SK-N-SH (cell line): ENCODE measurements at regions not wholly inside any gene's neighbourhood (a gene's known extent, or its start where the extent isn't known, plus 50 kb on each side); places are given as distances from the start of the nearest gene placed in this dataset.

Experiments
- CTCF ChIA-PET: fragments of 300-600, 350-600 bp; formaldehyde crosslinking; extraction: SDS; loops from one replicate; lab custom pipeline; 2021; lab: Yijun Ruan, JAX
- POLR2A ChIA-PET: fragments of 350-600 bp; sonication (Branson Sonifier 250); formaldehyde crosslinking; extraction: SDS; loops from one replicate; lab custom pipeline; 2020; ENCODE audit warnings: antibody characterized with exemption, inconsistent platforms; lab: Yijun Ruan, JAX
- DNase-seq: peaks from one replicate; pipeline ENCODE4 v3.0.0; 2012
- H2AFZ ChIP-seq: fragments of 200-600 bp; sonication (generic); 2 replicates; pipeline ENCODE4 v1.8.1; 2016; ENCODE audit warnings: antibody characterized with exemption, mild to moderate bottlenecking, low read depth
- H3F3A ChIP-seq: fragments of 200-600 bp; sonication (generic); replicated peaks from 2 replicates; pipeline ENCODE3; 2016; ENCODE audit warnings: antibody characterized with exemption, mild to moderate bottlenecking; ENCODE audit not compliant: insufficient read depth
- H3K27ac ChIP-seq, 2 experiments: fragments of 200-500 bp in 1 of 2; fragments of 200-600 bp in 1 of 2; sonication (Bioruptor generic) in 1 of 2; sonication (generic), shearing (Covaris generic) in 1 of 2; 2 replicates each; pipeline versions ENCODE4 v1.5.1 to v1.6.1; 2014 to 2016; ENCODE audit warnings: low read depth in 2 of 2, inconsistent platforms in 1 of 2, low read length in 1 of 2, mild to moderate bottlenecking in 1 of 2, mixed read lengths in 1 of 2
- H3K27me3 ChIP-seq: fragments of 200-600 bp; sonication (generic), shearing (Covaris generic); 2 replicates; pipeline ENCODE4 v1.6.1; 2016; ENCODE audit warnings: mixed run types; ENCODE audit not compliant: insufficient read depth
- H3K36me3 ChIP-seq, 2 experiments: fragments of 200-500 bp in 1 of 2; fragments of 200-600 bp in 1 of 2; sonication (Bioruptor generic) in 1 of 2; sonication (generic) in 1 of 2; replicated peaks in 1 of 2; 2 replicates each; pipeline versions ENCODE3 to v1.5.1; 2014 to 2016; ENCODE audit warnings: low read length in 1 of 2, mild to moderate bottlenecking in 1 of 2; ENCODE audit not compliant: insufficient read depth in 2 of 2, control insufficient read depth in 1 of 2
- H3K4me1 ChIP-seq, 2 experiments: fragments of 200-500 bp in 1 of 2; fragments of 200-600 bp in 1 of 2; sonication (Bioruptor generic) in 1 of 2; sonication (generic), shearing (Covaris generic) in 1 of 2; 2 replicates each; pipeline versions ENCODE4 v1.5.1 to v1.6.1; 2014 to 2016; ENCODE audit warnings: low read depth in 1 of 2, low read length in 1 of 2, mixed run types in 1 of 2; ENCODE audit not compliant: insufficient read depth in 2 of 2, control insufficient read depth in 1 of 2
- H3K4me2 ChIP-seq: fragments of 200-600 bp; sonication (generic), shearing (Covaris generic); 2 replicates; pipeline ENCODE4 v1.6.1; 2017; ENCODE audit warnings: mixed run types
- H3K4me3 ChIP-seq, 2 experiments: fragments of 200-500 bp in 1 of 2; fragments of 200-600 bp in 1 of 2; sonication (Bioruptor generic) in 1 of 2; sonication (generic), shearing (Covaris generic) in 1 of 2; 2 replicates each; pipeline versions ENCODE4 v1.5.1 to v1.8.1; 2014 to 2016; ENCODE audit warnings: low read depth in 2 of 2, inconsistent platforms in 1 of 2, low read length in 1 of 2, mild to moderate bottlenecking in 1 of 2, mixed read lengths in 1 of 2, moderate library complexity in 1 of 2
- H3K79me2 ChIP-seq: fragments of 200-600 bp; sonication (generic); 2 replicates; pipeline ENCODE4 v1.8.1; 2017; ENCODE audit warnings: mild to moderate bottlenecking; ENCODE audit not compliant: insufficient read depth
- H3K9ac ChIP-seq: fragments of 200-600 bp; sonication (generic); 2 replicates; pipeline ENCODE4 v1.6.1; 2017; ENCODE audit warnings: mixed run types
- H3K9me2 ChIP-seq: fragments of 200-600 bp; sonication (generic); 2 replicates; pipeline ENCODE4 v1.6.1; 2017; ENCODE audit warnings: mixed run types
- H3K9me3 ChIP-seq: fragments of 200-600 bp; sonication (generic); 2 replicates; pipeline ENCODE4 v1.6.1; 2017; ENCODE audit warnings: mixed run types, mild to moderate bottlenecking, moderate library complexity
- H4K20me1 ChIP-seq: fragments of 200-600 bp; sonication (generic); 2 replicates; pipeline ENCODE4 v1.6.1; 2017; ENCODE audit warnings: mild to moderate bottlenecking, mixed run types; ENCODE audit not compliant: insufficient read depth
- CTCF ChIP-seq: fragments of 200-600 bp; sonication (generic); IDR thresholded peaks from 2 replicates; pipeline ENCODE4 v1.6.1; 2017; ENCODE audit warnings: antibody characterized with exemption, mild to moderate bottlenecking, moderate library complexity
- EP300 ChIP-seq, 2 experiments: IDR thresholded peaks; 2 replicates each; pipeline versions ENCODE4 v1.4.0 to v1.6.1; 2012; ENCODE audit warnings: borderline replicate concordance in 1 of 2, low read depth in 1 of 2, low read length in 1 of 2
- FOSL2 ChIP-seq: IDR thresholded peaks from 2 replicates; pipeline ENCODE4 v1.4.0; 2012; ENCODE audit warnings: low read depth, mild to moderate bottlenecking, moderate library complexity, borderline replicate concordance
- FOXJ3 ChIP-seq: sonication (generic); formaldehyde crosslinking; IDR thresholded peaks from 2 replicates; pipeline ENCODE4 v1.5.1; 2020; ENCODE audit warnings: mild to moderate bottlenecking, missing genetic modification reagents
- JUND ChIP-seq: IDR thresholded peaks from 2 replicates; pipeline ENCODE4 v1.4.0; 2012
- MAX ChIP-seq: IDR thresholded peaks from 2 replicates; pipeline ENCODE4 v1.4.0; 2012; ENCODE audit warnings: low read depth
- MEF2A ChIP-seq: IDR thresholded peaks from 2 replicates; pipeline ENCODE4 v1.4.0; 2012; ENCODE audit warnings: low read depth, borderline replicate concordance
- NFIC ChIP-seq: IDR thresholded peaks from 2 replicates; pipeline ENCODE4 v1.4.0; 2012; ENCODE audit warnings: borderline replicate concordance
- NRF1 ChIP-seq: IDR thresholded peaks from 2 replicates; pipeline ENCODE4 v1.6.1; 2012; ENCODE audit warnings: low read depth, mild to moderate bottlenecking, low read length
- PBX3 ChIP-seq: IDR thresholded peaks from 2 replicates; pipeline ENCODE4; 2012
- RAD21 ChIP-seq: IDR thresholded peaks from 2 replicates; pipeline ENCODE4 v1.6.1; 2012; ENCODE audit warnings: mild to moderate bottlenecking, low read length
- REST ChIP-seq: IDR thresholded peaks from 2 replicates; pipeline ENCODE4 v1.6.1; 2012; ENCODE audit warnings: mild to moderate bottlenecking, low read depth, low read length, moderate library complexity
- RXRA ChIP-seq: IDR thresholded peaks from 2 replicates; pipeline ENCODE4 v1.4.0; 2012; ENCODE audit warnings: low read depth, mild to moderate bottlenecking, borderline replicate concordance
- SMC3 ChIP-seq: IDR thresholded peaks from 2 replicates; pipeline ENCODE4 v1.6.1; 2012; ENCODE audit warnings: low read depth, low read length, improper control_type of control experiment
- TAF1 ChIP-seq: IDR thresholded peaks from 2 replicates; pipeline ENCODE4 v1.6.1; 2012; ENCODE audit warnings: low read depth, mild to moderate bottlenecking, low read length, moderate library complexity, borderline replicate concordance
- TCF12 ChIP-seq: IDR thresholded peaks from 2 replicates; pipeline ENCODE4 v1.4.0; 2012
- WGBS: methylation state at CpG from one replicate; pipeline ENCODE4 v1.1.6; 2017; ENCODE audit warnings: low lambda C conversion rate; 5-methylcytosine and 5-hydroxymethylcytosine counted together

GRCh38 chr14:96729889-96730288 is 67.3 kb upstream of the VRK1 start (continued):
- no peak for TF ChIP-seq CTCF
- TF ChIP-seq FOSL2, result no peak
- TF ChIP-seq, all 33 proteins: peak for 0

GRCh38 chr14:96730386-96730785 is 66.8 kb upstream of the VRK1 start:
- H4K20me1 ChIP-seq, result no peaks in the 10 kb centered on the region
- H3K79me2 ChIP-seq, result no peaks in the 10 kb centered on the region
- H3F3A ChIP-seq, result no peaks in the 10 kb centered on the region
- TF ChIP-seq RAD21, result no peak
- TF ChIP-seq JUND, result no peak
- TF ChIP-seq PBX3, result no peak
- TF ChIP-seq RXRA, result no peak
- TF ChIP-seq EP300 (IDR thresholded peaks at IDR 0.05; ENCODE audit: borderline replicate concordance in 1 of 2, low read depth in 1 of 2, low read length in 1 of 2), result no peak
- TF ChIP-seq NFIC, result no peak
- TF ChIP-seq CTCF, result no peak
- no peak for TF ChIP-seq REST
- TF ChIP-seq FOXJ3, result no peak
- TF ChIP-seq SMC3, result no peak
- no peak for TF ChIP-seq MEF2A
- no peak for TF ChIP-seq TAF1
- TF ChIP-seq TCF12, result no peak
- no peak for TF ChIP-seq NRF1
- TF ChIP-seq MAX, result no peak
- no peak overlapping the region for H3K27ac ChIP-seq
- no peak overlapping the region for H2AFZ ChIP-seq
- H3K4me3 ChIP-seq, result no peak overlapping the region
- no peaks in the 10 kb centered on the region for H3K9me3 ChIP-seq
- H3K9ac ChIP-seq, result no peak overlapping the region
- peaks cover 0 to under 1% of the 10 kb centered on the region in 2 experiments; a peak in 2 of 4 replicates for H3K4me1 ChIP-seq
- no peak overlapping the region for H3K4me2 ChIP-seq
- H3K36me3 ChIP-seq, result no peaks in the 10 kb centered on the region
- no peaks in the 10 kb centered on the region for H3K9me2 ChIP-seq
- POLR2A ChIA-PET, result no interaction called here
- 62% methylated on average over 7 of the region's 7 CpGs for WGBS
- CTCF ChIA-PET, result interaction anchor here (1.3 to 5.0 kb wide), 2 partner anchors 11 to 12 kb away, joined by 3 to 26 read pairs; no protein-coding TSS in a partner anchor
- DNase-seq, result no peak
- peaks cover 4% of the 10 kb centered on the region; the same call in 1 of the 2 replicates for H3K27me3 ChIP-seq
